SW480 (cell line): ENCODE measurements at regions not wholly inside any gene's neighbourhood (a gene's known extent, or its start where the extent isn't known, plus 50 kb on each side); places are given as distances from the start of the nearest gene placed in this dataset.

Experiments used
- DNase-seq: peaks from one replicate; pipeline ENCODE4 v3.0.0-alpha.2; 2016; ENCODE audit warnings: low spot score

- DNase-seq: peak; percentile 10
These were observed 92.8 kb upstream of the CACNA1E start for GRCh38 chr1:181390410-181391077.

- no peak for DNase-seq
These were observed 91.9 kb upstream of the CACNA1E start for GRCh38 chr1:181391301-181391900.

DNA sequence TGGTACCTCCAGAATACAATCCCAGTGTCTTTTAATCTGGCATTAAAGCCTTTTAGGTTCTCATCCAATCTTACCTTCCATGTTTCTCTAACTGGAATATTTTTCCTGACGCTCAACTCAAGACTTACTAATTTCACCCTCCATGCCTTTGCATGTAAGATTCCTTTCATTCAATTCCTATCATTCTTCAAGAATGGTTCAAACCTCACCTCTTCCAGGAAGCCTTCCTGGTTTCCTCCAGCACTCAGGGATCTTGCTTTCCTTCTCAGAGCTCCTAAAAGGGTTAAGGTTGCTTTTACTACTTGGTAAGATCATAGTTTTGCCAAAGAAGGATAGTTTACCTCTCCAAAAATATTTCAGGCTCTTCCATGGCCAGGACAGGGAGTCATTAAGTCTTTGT lies 91.2 kb upstream of the CACNA1E start:
- no peak for DNase-seq

DNA sequence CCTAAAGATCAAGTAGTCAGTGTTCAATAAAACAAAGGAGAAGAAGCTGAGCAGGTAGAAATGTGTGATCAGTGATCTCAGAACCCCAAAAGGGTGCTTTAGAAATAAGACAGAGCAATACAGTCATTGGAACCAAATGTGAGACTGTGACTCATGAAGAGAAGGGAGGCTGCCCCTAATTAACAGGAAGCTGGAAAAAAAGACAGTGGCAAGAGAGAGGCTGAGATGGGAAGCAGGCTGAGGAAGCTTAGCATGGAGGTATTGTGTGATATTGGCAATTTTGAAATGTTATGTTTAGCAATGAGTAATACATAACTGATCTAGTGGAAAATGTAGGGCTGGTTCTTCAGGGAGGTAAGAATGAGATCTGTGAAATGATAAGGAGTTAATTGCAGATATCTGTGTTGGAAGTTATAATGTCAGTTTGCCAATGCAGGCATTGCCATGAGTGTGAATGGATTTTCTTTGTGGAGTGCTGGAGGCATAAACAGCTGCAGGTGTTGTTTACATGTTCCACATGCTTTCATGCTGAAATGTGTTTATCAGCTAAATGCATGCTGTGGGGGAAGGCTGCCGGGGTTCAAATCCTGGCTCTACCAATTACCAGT lies 90.6 kb upstream of the CACNA1E start:
- no peak for DNase-seq

DNA sequence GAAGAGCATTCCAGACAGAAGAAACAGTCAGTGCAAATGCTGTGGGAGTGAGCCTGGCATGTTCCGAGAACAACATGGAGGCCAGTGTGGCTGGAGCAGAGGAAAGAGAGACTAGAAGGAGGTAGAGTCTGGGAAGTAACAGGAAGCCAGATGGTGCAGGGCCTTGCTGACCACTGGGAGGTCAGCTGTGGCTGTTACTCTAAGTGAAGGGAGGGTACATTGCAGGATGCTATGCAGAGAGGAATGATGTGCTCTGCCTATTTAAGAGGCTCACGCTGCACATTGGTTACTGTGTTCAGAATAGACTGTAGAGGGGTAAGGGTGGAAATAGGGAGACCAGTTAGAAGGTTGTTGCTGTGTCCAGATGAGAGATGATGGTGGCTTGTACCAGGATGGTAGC lies 88.6 kb upstream of the CACNA1E start:
- DNase-seq: no peak

DNA sequence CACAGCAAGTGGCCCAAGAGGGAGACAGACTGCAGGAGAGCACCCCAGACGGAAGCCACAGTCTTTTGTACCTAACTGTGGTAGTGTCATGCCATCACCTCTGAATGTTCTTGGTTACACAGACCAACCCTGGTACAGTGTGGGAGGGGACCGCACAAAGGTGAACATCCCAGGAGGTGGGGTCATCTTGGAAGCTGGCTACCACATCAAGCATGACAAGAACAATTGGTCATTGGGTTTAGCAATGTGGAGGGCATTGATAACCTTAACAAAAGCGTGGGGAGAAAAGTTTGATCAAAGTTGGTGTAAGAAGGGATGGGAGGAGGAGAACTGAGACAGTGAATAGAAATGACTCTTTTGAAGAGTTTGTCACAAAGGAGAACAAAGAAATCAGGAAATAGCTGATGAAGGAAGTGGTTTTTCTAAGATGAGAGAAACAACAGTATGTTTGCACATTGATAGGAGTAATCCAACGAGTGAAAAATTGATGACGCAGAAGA lies 87.1 kb upstream of the CACNA1E start:
- peak; percentile 15 for DNase-seq

- DNase-seq: no peak
These were observed 86.5 kb upstream of the CACNA1E start for GRCh38 chr1:181396811-181397210.

- DNase-seq: no peak
These were observed 85.5 kb upstream of the CACNA1E start for GRCh38 chr1:181397845-181398244.

- no peak for DNase-seq
These were observed 84.8 kb upstream of the CACNA1E start for GRCh38 chr1:181398544-181398943.

DNA sequence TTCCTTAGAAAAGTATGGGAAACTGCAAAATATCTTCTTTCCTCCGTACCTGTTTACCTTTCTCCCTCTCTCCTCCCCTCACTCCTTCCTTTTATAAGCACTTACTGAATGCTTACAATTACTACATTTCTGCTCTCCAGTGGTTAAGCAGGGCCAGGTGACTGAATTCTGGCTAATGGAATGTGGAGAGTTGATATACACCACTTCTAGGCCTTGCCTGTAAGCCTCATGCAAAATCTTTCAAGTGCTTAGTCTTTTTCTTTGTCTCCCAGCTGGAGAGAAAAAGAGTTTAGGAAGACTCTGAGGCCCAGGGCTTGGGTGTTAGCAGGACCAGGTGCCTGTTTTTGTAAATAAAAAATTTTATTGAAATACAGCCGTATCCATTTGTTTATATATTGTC lies 77.7 kb upstream of the CACNA1E start:
- no peak for DNase-seq

DNA sequence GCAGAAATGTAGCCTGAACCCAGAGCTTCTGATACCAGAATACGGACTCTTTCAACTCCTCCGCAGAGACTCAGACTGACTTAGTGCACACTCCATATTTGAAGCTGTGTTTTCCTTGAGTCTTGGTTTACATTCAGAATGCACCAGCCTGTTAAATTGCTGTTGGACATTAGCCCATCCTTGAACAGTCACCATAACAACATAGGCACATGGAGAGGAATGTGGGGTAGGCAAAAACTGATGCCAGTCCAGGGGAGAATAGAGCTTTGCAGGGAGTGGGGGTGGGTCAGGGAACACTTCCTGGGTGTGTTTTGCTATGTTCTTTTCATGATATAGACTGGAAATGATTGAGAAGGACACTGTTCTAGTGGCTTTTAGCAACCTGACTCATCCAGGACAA lies 76.3 kb upstream of the CACNA1E start:
- no peak for DNase-seq

DNA sequence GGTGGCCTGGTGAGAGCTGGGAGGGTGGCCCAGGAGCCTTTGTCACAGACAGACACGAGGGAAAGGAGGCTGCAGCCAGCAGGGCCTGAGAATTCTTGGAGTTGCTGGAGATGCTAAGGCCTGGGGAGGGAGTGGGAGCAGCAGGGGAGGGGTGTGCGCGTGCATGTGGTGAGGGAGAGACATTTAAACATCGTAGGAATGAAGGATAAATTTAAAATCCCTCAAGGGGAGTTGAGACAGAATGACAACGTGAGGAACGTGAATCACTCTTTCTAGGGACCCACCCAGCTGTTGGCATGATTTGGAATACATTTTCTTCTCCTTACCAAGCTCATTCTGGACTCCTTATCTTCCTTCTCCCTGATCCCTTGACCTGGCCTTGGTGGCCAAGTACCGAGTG lies 73.3 kb upstream of the CACNA1E start:
- DNase-seq: no peak

DNA sequence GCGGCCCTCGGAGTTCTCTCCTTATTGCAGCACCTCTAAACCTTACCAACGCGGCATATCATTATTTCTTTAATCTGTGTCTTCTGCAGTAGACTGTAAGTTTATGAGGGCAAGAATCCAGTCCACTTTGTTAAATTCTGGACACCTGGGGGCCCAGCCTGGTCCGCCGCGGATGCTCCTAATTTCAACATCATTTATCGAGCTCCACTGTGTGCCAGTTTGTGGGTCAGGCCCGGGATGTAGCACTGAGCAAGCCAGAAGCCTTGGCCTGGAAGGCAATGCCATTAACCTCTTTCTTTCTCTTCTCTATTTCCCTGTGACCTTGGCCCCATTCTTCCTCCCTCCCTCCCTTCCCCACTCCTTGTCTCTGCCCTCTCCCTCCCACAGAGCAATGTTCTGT lies 70.6 kb upstream of the CACNA1E start:
- DNase-seq: no peak

- DNase-seq: no peak
These were observed 70.0 kb upstream of the CACNA1E start for GRCh38 chr1:181413195-181413815.

- no peak for DNase-seq
These were observed 69.5 kb upstream of the CACNA1E start for GRCh38 chr1:181413836-181414235.

GRCh38 chr1:181416268-181416860 lies 67.0 kb upstream of the CACNA1E start:
- no peak for DNase-seq

DNA sequence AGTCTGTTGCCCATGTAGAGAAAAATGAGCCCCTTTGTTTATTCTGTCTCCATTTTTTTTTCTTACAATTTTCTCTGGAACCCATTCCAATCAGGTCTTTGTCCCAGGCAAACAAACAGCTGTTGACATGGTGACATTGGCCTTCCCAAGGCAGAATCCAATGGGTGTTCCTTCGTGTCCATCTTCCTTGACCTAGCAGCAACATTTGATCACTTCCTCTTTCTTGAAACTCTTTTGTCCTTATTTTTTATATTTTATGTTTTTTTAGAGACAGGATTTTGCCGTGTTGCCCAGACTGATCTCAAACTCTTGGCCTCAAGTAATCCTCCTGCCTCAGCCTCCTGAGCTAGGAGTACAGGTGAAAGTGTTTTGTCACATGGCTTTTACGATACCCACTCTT lies 65.4 kb upstream of the CACNA1E start:
- no peak for DNase-seq

- peak; percentile 57 for DNase-seq
These were observed 59.9 kb upstream of the CACNA1E start for GRCh38 chr1:181423301-181423918.

DNA sequence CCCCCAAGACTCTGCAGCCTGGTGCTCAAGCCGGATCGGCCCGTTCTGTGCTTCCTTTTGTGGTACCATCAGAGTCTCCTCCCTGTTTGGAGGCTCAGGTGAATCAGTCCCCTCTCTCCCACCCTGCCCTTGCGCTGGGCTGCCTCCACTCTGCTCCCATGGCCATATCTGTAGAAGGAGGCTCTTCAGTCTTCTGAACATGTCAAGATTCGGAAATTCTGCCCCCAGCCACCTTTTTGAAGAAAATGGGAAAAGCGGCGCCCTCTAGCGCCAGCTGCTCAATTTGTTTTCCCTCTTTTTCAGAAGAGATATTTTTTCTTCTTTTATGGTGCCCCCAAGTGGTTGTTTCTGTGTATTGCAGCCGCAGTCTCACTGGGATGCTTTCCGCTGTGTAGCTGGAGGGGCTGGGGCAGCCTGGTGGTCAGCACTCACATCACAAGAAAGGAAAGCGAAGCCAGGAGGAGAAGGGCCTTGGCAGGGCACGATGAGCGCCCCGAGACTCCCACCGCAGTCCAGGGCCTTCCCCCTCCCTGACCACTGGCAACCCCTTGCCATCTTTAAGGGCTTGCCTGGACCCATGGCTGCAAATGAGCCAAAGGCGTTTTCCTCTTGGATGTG lies 58.4 kb upstream of the CACNA1E start:
- DNase-seq: peak; percentile 50

GRCh38 chr1:181425566-181425965 lies 57.8 kb upstream of the CACNA1E start:
- no peak for DNase-seq

DNA sequence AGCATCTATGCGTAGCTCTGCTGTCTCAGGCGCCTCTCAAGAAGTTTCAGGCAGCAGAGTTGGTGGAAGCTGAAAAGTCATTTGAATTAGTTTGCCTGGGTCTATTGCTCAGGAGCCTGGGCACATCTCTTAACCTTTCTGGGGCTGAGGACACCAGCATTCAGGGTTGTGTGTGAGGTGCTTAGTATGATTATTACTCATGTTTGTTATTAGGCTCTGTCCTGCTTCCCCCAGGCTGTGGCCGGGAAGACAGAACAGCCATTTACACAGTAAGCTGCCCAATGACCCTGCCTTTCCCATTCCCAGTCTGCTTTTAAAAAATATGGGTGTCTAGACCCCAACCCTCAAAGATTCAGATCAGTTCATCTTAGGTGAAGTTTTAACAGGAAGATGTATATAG lies 53.9 kb upstream of the CACNA1E start:
- no peak for DNase-seq
